ENCODE measurements at regions not wholly inside any gene's neighbourhood (a gene's known extent, or its start where the extent isn't known, plus 50 kb on each side); places are given as distances from the start of the nearest gene placed in this dataset.

GRCh38 chr5:174325961-174326360 is 280.5 kb downstream of the NSG2 start:
- Histone ChIP-seq H3K4me1 (no peaks in the 10 kb centered on the region), H3K9ac (ENCODE audit: low read depth in 2 of 2, low read length in 2 of 2) (no peak overlapping the region), H3K4me3 (no peak overlapping the region), H3K27ac (no peak overlapping the region), H3K9me3 (no peaks in the 10 kb centered on the region), H3K36me3 (no peaks in the 10 kb centered on the region), H3K27me3 (no peaks in the 10 kb centered on the region)
- DNase-seq = no peak
- TF ChIP-seq CTCF (IDR thresholded peaks at IDR 0.05) = no peak
- intact Hi-C loops (cut with DNase I) = no loop called here

GRCh38 chr5:174326372-174326771 is 280.9 kb downstream of the NSG2 start:
- H3K27me3 ChIP-seq = no peaks in the 10 kb centered on the region
- no peak overlapping the region for H3K27ac ChIP-seq
- H3K9me3 ChIP-seq = no peaks in the 10 kb centered on the region
- no peak overlapping the region for H3K4me3 ChIP-seq
- H3K36me3 ChIP-seq = no peaks in the 10 kb centered on the region
- H3K4me1 ChIP-seq = no peaks in the 10 kb centered on the region
- no peak for TF ChIP-seq CTCF (IDR thresholded peaks at IDR 0.05)
- no peak for DNase-seq
- H3K9ac ChIP-seq (ENCODE audit: low read depth in 2 of 2, low read length in 2 of 2) = no peak overlapping the region
- intact Hi-C loops (cut with DNase I) = no loop called here

GRCh38 chr5:174327317-174327864 is 281.9 kb downstream of the NSG2 start:
- peak; percentile 46 for DNase-seq
- H3K9me3 ChIP-seq = no peaks in the 10 kb centered on the region
- TF ChIP-seq CTCF (IDR thresholded peaks at IDR 0.05) = peak; percentile 56
- intact Hi-C loops (cut with DNase I) = no loop called here
- H3K27ac ChIP-seq = no peak overlapping the region
- H3K4me1 ChIP-seq = no peaks in the 10 kb centered on the region
- no peaks in the 10 kb centered on the region for H3K36me3 ChIP-seq
- no peak overlapping the region for H3K4me3 ChIP-seq
- no peak overlapping the region for H3K9ac ChIP-seq (ENCODE audit: low read depth in 2 of 2, low read length in 2 of 2)
- no peaks in the 10 kb centered on the region for H3K27me3 ChIP-seq

GRCh38 chr5:174327896-174328295 is 282.4 kb downstream of the NSG2 start:
- no peak for TF ChIP-seq CTCF (IDR thresholded peaks at IDR 0.05)
- H3K27ac ChIP-seq = no peak overlapping the region
- intact Hi-C loops (cut with DNase I) = no loop called here
- H3K27me3 ChIP-seq = no peaks in the 10 kb centered on the region
- H3K4me1 ChIP-seq = no peaks in the 10 kb centered on the region
- H3K9ac ChIP-seq (ENCODE audit: low read depth in 2 of 2, low read length in 2 of 2) = no peak overlapping the region
- DNase-seq = no peak
- no peak overlapping the region for H3K4me3 ChIP-seq
- no peaks in the 10 kb centered on the region for H3K9me3 ChIP-seq
- no peaks in the 10 kb centered on the region for H3K36me3 ChIP-seq

GRCh38 chr5:174328631-174329299 is 283.3 kb downstream of the NSG2 start:
- TF ChIP-seq CTCF (IDR thresholded peaks at IDR 0.05) = no peak

More at GRCh38 chr5:174328631-174329299, 283.3 kb downstream of the NSG2 start:
- intact Hi-C loops (cut with DNase I) = no loop called here
- H3K36me3 ChIP-seq = no peaks in the 10 kb centered on the region
- no peak for DNase-seq
- H3K9ac ChIP-seq (ENCODE audit: low read depth in 2 of 2, low read length in 2 of 2) = no peak overlapping the region
- no peak overlapping the region for H3K27ac ChIP-seq
- H3K4me1 ChIP-seq = no peaks in the 10 kb centered on the region
- H3K27me3 ChIP-seq = no peaks in the 10 kb centered on the region
- no peak overlapping the region for H3K4me3 ChIP-seq
- no peaks in the 10 kb centered on the region for H3K9me3 ChIP-seq
